Tibial nerve (tissue), 4 donors: ENCODE measurements at regions not wholly inside any gene's neighbourhood (a gene's known extent, or its start where the extent isn't known, plus 50 kb on each side); places are given as distances from the start of the nearest gene placed in this dataset.

Source experiments
- DNase-seq, 2 donors: peaks; one replicate each; pipeline ENCODE4 v3.0.0-alpha.2; 2019; ENCODE audit warnings: low spot score in 2 of 2
- H3K27ac ChIP-seq, 4 donors: fragments of 200-600 bp; sonication (generic) in 3 of 4; one replicate each; pipeline ENCODE4 v1.5.1; 2017 to 2019; ENCODE audit warnings: mild to moderate bottlenecking in 1 of 4
- H3K27me3 ChIP-seq, 2 donors: fragments of 200-600 bp; sonication (generic) in 1 of 2; one replicate each; pipeline versions ENCODE4 v1.5.1 to v1.6.0; 2017 to 2019
- H3K36me3 ChIP-seq, 3 donors: fragments of 200-600 bp; sonication (generic); one replicate each; pipeline ENCODE4 v1.5.1; 2018 to 2019
- H3K4me1 ChIP-seq, 4 donors: fragments of 200-600 bp; sonication (generic) in 3 of 4; one replicate each; pipeline ENCODE4 v1.5.1; 2017 to 2019
- H3K4me3 ChIP-seq, 4 donors: fragments of 200-600 bp; sonication (generic) in 3 of 4; one replicate each; pipeline ENCODE4 v1.5.1; 2017 to 2019; ENCODE audit warnings: mild to moderate bottlenecking in 1 of 4, moderate library complexity in 1 of 4
- H3K9me3 ChIP-seq, 4 donors: fragments of 200-600 bp; sonication (generic) in 3 of 4; one replicate each; pipeline ENCODE4 v1.5.1; 2017 to 2019
- CTCF ChIP-seq, 5 experiments: fragments of 200-600 bp in 3 of 5; fragments of 450-650 bp in 2 of 5; sonication (generic) in 3 of 5; IDR thresholded peaks; one replicate each; pipeline ENCODE4 v1.5.1; 2016 to 2019; ENCODE audit warnings: antibody characterized with exemption in 5 of 5, mild to moderate bottlenecking in 3 of 5, moderate library complexity in 2 of 5
- EP300 ChIP-seq, 2 donors: sonication (generic); formaldehyde crosslinking; IDR thresholded peaks; one replicate each; pipeline ENCODE4 v1.6.1; 2017; ENCODE audit warnings: antibody characterized with exemption in 2 of 2, mild to moderate bottlenecking in 1 of 2
- POLR2A ChIP-seq, 2 donors: fragments of 450-650 bp; IDR thresholded peaks; one replicate each; pipeline ENCODE4 v1.6.1; 2017; ENCODE audit warnings: antibody characterized with exemption in 2 of 2, mild to moderate bottlenecking in 2 of 2, moderate library complexity in 2 of 2
- WGBS, 2 donors: methylation state at CpG; one replicate each; pipeline ENCODE4 v1.1.5; 2018; 5-methylcytosine and 5-hydroxymethylcytosine counted together

DNA sequence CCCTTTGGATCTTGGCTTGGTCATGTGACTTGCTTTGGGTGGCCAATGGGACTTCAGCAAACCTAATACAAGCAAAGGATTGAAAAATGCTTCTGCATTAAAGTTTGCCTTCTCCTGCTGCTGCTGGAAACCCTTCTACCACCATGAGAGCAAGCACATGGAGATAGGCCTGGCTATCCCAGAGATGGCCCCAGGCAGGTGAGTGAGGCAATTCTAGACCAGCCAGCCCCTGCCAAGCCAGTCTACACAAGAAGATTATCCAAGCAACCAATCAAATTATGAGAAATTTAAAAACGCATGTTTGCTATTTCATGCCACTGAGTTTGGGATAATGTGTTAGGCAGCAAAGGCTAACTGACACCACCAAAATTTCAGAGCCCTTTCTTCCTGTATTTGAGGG is 274.3 kb downstream of the TFAP2C start:
- 0 to 35% methylated on average over 1 of the region's 1 CpG for WGBS, 2 donors
- no peak for TF ChIP-seq CTCF (IDR thresholded peaks at IDR 0.05)
- TF ChIP-seq EP300 (IDR thresholded peaks at IDR 0.05): no peak
- TF ChIP-seq POLR2A (IDR thresholded peaks at IDR 0.05): no peak
- H3K9me3 ChIP-seq: peaks cover 0 to 14% (median 0%) of the 10 kb centered on the region in 4 donors
- DNase-seq: no peak
- H3K27ac ChIP-seq: no peak overlapping the region
- no peaks in the 10 kb centered on the region for H3K27me3 ChIP-seq
- H3K4me3 ChIP-seq: no peak overlapping the region
- no peaks in the 10 kb centered on the region for H3K36me3 ChIP-seq
- H3K4me1 ChIP-seq: no peaks in the 10 kb centered on the region

- WGBS, 2 donors: 67 to 75% methylated on average over 4 of the region's 4 CpGs
- H3K27ac ChIP-seq: no peak overlapping the region
These were observed 274.8 kb downstream of the TFAP2C start for GRCh38 chr20:56903858-56904257.

GRCh38 chr20:56909918-56910714 is 281.0 kb downstream of the TFAP2C start:
- H3K9me3 ChIP-seq: peaks cover 0 to 4% (median 0%) of the 10 kb centered on the region in 4 donors
- no peaks in the 10 kb centered on the region for H3K36me3 ChIP-seq
- H3K27me3 ChIP-seq: no peaks in the 10 kb centered on the region
- no peaks in the 10 kb centered on the region for H3K4me1 ChIP-seq
- no peak overlapping the region for H3K27ac ChIP-seq
- DNase-seq: no peak
- H3K4me3 ChIP-seq: no peak overlapping the region
- TF ChIP-seq CTCF (IDR thresholded peaks at IDR 0.05) (no peak), POLR2A (IDR thresholded peaks at IDR 0.05) (no peak), EP300 (IDR thresholded peaks at IDR 0.05) (no peak)
- 54 to 66% methylated on average over 16 of the region's 16 CpGs for WGBS, 2 donors

More at GRCh38 chr20:56903858-56904257, 274.8 kb downstream of the TFAP2C start:
- Histone ChIP-seq H3K4me3 (no peak overlapping the region), H3K9me3 (peaks cover 0 to 14% (median 0%) of the 10 kb centered on the region in 4 donors), H3K36me3 (no peaks in the 10 kb centered on the region), H3K4me1 (no peaks in the 10 kb centered on the region), H3K27me3 (no peaks in the 10 kb centered on the region)
- DNase-seq: no peak
- TF ChIP-seq EP300 (IDR thresholded peaks at IDR 0.05) (no peak), POLR2A (IDR thresholded peaks at IDR 0.05) (no peak), CTCF (IDR thresholded peaks at IDR 0.05) (no peak)

- H3K4me1 ChIP-seq: no peaks in the 10 kb centered on the region
- H3K9me3 ChIP-seq: no peaks in the 10 kb centered on the region
- H3K36me3 ChIP-seq: no peaks in the 10 kb centered on the region
These were observed 282.8 kb downstream of the TFAP2C start for GRCh38 chr20:56911946-56912345.

More at GRCh38 chr20:56911946-56912345, 282.8 kb downstream of the TFAP2C start:
- 79 to 84% methylated on average over 18 of the region's 18 CpGs for WGBS, 2 donors
- no peak for TF ChIP-seq EP300 (IDR thresholded peaks at IDR 0.05)
- no peak for TF ChIP-seq CTCF (IDR thresholded peaks at IDR 0.05)
- TF ChIP-seq POLR2A (IDR thresholded peaks at IDR 0.05): no peak
- H3K27ac ChIP-seq: no peak overlapping the region
- no peak for DNase-seq
- H3K27me3 ChIP-seq: no peaks in the 10 kb centered on the region
- H3K4me3 ChIP-seq: no peak overlapping the region
